Neural crest cell (in vitro differentiated cells): ENCODE measurements at regions not wholly inside any gene's neighbourhood (a gene's known extent, or its start where the extent isn't known, plus 50 kb on each side); places are given as distances from the start of the nearest gene placed in this dataset.

Experiments
- DNase-seq: peaks from one replicate; pipeline ENCODE4 v3.0.0; 2021; ENCODE audit warnings: low read depth, mixed read lengths, low spot score
- H3K27ac Mint-ChIP-seq: one replicate; pipeline ENCODE4 v1.8.0; 2021; ENCODE audit warnings: mild to moderate bottlenecking, mixed read lengths; ENCODE audit not compliant: unreplicated experiment
- H3K27me3 Mint-ChIP-seq: 2 replicates; pipeline ENCODE4 v1.8.0; 2021; ENCODE audit warnings: low read depth, mild to moderate bottlenecking, mixed read lengths
- H3K36me3 Mint-ChIP-seq: 2 replicates; pipeline ENCODE4 v1.8.0; 2021; ENCODE audit warnings: low read depth, mild to moderate bottlenecking, mixed read lengths
- H3K4me1 Mint-ChIP-seq: 2 replicates; pipeline ENCODE4 v1.8.0; 2021; ENCODE audit warnings: mixed read lengths
- H3K4me3 Mint-ChIP-seq: one replicate; pipeline ENCODE4 v1.8.0; 2021; ENCODE audit warnings: mild to moderate bottlenecking, mixed read lengths
- H3K9me3 Mint-ChIP-seq: 2 replicates; pipeline ENCODE4 v1.8.0; 2021; ENCODE audit warnings: mixed read lengths
- CTCF ChIP-seq: fragments of 200-600 bp; sonication (generic); conservative IDR thresholded peaks from 2 replicates; pipeline ENCODE4 v1.5.0; 2021; ENCODE audit warnings: antibody characterized with exemption, mild to moderate bottlenecking

- TF ChIP-seq CTCF, result no peak
- Mint-ChIP-seq H3K9me3 (no peaks in the 10 kb centered on the region), H3K27ac (no peak overlapping the region), H3K27me3 (no peaks in the 10 kb centered on the region), H3K4me1 (no peaks in the 10 kb centered on the region), H3K36me3 (no peaks in the 10 kb centered on the region), H3K4me3 (no peak overlapping the region)
- no peak for DNase-seq
Measured at GRCh38 chr4:189087971-189088370, 852.7 kb upstream of the FRG1 start.

DNA sequence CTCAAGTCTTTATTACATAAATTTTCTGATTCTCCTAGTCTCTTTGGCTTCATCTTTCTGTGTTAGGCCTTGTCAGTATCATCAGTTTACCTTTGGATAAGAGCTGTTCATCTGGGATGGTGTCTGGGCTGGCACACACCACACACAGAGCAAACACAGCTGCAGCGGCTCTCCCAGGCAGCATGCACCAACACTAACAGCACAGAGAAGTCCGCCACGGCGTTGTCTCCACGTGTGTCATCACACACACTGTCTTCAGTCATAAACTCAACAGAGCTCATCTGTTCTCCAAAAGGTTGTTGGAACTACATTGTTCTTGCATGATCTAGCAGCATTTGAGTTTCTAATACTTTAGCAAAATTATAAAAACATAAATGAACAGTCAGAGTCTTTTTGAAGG, 851.9 kb upstream of the FRG1 start:
- H3K9me3 Mint-ChIP-seq, result no peaks in the 10 kb centered on the region
- H3K36me3 Mint-ChIP-seq, result no peaks in the 10 kb centered on the region
- no peak for DNase-seq
- no peak overlapping the region for H3K4me3 Mint-ChIP-seq
- H3K27me3 Mint-ChIP-seq, result no peaks in the 10 kb centered on the region
- no peaks in the 10 kb centered on the region for H3K4me1 Mint-ChIP-seq
- no peak for TF ChIP-seq CTCF
- H3K27ac Mint-ChIP-seq, result no peak overlapping the region

DNA sequence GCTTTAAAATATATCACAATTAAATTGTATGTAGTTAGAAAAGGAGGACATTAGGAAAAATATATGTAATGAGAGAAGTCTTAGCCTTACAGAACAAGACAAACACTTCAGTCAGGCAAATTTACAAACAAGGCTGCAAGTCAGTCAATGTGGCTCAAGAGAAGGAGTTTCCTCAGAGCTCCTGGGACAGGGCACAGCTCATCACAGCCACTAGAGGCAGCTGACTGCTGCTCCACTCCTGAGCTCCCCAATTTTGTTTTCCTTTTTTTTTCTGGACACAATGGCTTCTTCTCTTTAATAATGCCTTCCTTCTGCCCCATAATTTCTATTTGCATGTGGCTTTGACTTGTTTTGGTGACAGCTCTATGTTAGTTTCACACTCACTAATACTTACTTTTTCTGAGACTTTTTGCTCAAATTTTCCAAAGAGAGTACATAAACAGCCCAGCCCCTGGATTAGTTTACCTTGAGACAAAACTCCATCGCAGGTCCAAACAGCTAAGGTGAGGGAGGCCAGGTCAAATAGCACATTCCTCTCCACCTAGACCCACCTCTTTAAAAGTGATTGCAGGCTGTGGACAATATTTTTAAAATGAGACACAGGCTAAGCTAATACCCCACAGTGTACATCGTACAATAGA, 850.4 kb upstream of the FRG1 start:
- no peaks in the 10 kb centered on the region for H3K4me1 Mint-ChIP-seq
- no peak for DNase-seq
- no peaks in the 10 kb centered on the region for H3K36me3 Mint-ChIP-seq
- H3K4me3 Mint-ChIP-seq, result no peak overlapping the region
- TF ChIP-seq CTCF, result peak; percentile 68
- no peak overlapping the region for H3K27ac Mint-ChIP-seq
- no peaks in the 10 kb centered on the region for H3K9me3 Mint-ChIP-seq
- no peaks in the 10 kb centered on the region for H3K27me3 Mint-ChIP-seq

GRCh38 chr4:189092581-189092980, 848.1 kb upstream of the FRG1 start:
- no peaks in the 10 kb centered on the region for H3K4me1 Mint-ChIP-seq

DNA sequence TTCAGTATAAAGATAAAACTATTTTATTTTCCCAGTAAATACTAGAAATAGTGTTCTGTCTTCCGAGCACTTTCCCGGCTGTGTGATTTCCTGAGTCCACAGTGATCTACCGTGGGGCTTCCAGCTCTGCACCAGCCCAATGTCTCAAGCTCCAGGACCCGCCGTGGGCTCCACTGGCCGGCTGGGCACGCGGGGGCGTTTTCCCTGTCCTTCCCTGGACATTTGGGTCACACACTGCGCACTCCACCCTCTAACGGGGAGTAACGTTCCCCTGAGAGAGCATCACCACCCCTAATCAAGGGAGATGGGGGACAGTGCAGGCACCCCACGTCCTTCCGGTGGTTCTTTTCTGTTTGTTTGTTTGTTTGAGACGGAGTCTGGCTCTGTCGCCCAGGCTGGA, 844.6 kb upstream of the FRG1 start:
- Mint-ChIP-seq H3K36me3 (no peaks in the 10 kb centered on the region), H3K4me3 (no peak overlapping the region), H3K27ac (no peak overlapping the region), H3K4me1 (no peaks in the 10 kb centered on the region), H3K27me3 (no peaks in the 10 kb centered on the region), H3K9me3 (no peaks in the 10 kb centered on the region)
- TF ChIP-seq CTCF, result no peak
- no peak for DNase-seq

More at GRCh38 chr4:189092581-189092980, 848.1 kb upstream of the FRG1 start:
- Mint-ChIP-seq H3K27ac (no peak overlapping the region), H3K27me3 (no peaks in the 10 kb centered on the region), H3K36me3 (no peaks in the 10 kb centered on the region), H3K9me3 (no peaks in the 10 kb centered on the region), H3K4me3 (no peak overlapping the region)
- TF ChIP-seq CTCF, result no peak
- no peak for DNase-seq
